ENCODE measurements at regions not wholly inside any gene's neighbourhood (a gene's known extent, or its start where the extent isn't known, plus 50 kb on each side); places are given as distances from the start of the nearest gene placed in this dataset.

GRCh38 chr1:106984801-106985200 lies 71.7 kb upstream of the PRMT6 start:
- H3K9me2 ChIP-seq (ENCODE audit: insufficient read depth, low read length), result no peaks in the 10 kb centered on the region

DNA sequence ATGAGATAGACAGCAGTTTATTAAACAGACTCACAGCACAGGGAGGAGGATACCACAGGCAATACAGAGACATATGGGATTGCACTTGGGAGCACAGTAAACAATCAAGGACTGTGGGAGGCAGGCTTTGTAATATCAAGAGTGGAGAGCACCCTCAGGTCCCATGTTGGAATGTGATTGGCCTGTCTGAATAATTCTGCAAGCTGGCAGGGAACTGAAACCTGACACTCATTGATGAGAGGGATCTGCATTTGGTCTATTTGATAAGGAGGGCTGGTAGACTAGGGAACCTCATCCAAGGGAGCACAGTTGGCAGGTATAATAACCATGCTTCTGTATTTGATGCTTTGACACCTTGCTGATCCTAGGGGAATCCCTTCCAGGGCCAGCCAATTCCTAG lies 69.9 kb upstream of the PRMT6 start:
- Histone ChIP-seq H2AFZ (ENCODE audit: low read length) (no peak overlapping the region), H3K27ac (ENCODE audit: low read depth, low read length, poor library complexity, severe bottlenecking) (no peak overlapping the region), H3K4me2 (ENCODE audit: low read length) (no peak overlapping the region), H3K9me3 (ENCODE audit: low read length) (no peaks in the 10 kb centered on the region), H4K20me1 (ENCODE audit: insufficient read depth, low read length) (no peaks in the 10 kb centered on the region), H3K4me1 (ENCODE audit: insufficient read depth, low read length, poor library complexity, severe bottlenecking) (no peaks in the 10 kb centered on the region), H3K9me2 (ENCODE audit: insufficient read depth, low read length) (no peaks in the 10 kb centered on the region), H3K36me3 (ENCODE audit: insufficient read depth, low read length) (no peaks in the 10 kb centered on the region), H3K79me2 (ENCODE audit: insufficient read depth, low read depth, low read length) (no peaks in the 10 kb centered on the region), H3K4me3 (ENCODE audit: low read depth, low read length, poor library complexity, severe bottlenecking) (no peak overlapping the region)
- CTCF ChIA-PET (ENCODE audit: unreplicated experiment), result no interaction called here
- no TSS peak for BruUV-seq (replicated peaks)
- TF ChIP-seq, protein P1, sequence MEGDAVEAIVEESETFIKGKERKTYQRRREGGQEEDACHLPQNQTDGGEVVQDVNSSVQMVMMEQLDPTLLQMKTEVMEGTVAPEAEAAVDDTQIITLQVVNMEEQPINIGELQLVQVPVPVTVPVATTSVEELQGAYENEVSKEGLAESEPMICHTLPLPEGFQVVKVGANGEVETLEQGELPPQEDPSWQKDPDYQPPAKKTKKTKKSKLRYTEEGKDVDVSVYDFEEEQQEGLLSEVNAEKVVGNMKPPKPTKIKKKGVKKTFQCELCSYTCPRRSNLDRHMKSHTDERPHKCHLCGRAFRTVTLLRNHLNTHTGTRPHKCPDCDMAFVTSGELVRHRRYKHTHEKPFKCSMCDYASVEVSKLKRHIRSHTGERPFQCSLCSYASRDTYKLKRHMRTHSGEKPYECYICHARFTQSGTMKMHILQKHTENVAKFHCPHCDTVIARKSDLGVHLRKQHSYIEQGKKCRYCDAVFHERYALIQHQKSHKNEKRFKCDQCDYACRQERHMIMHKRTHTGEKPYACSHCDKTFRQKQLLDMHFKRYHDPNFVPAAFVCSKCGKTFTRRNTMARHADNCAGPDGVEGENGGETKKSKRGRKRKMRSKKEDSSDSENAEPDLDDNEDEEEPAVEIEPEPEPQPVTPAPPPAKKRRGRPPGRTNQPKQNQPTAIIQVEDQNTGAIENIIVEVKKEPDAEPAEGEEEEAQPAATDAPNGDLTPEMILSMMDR (conservative IDR thresholded peaks at IDR 0.05; ENCODE audit: low read length), result no peak
- POLR2A ChIA-PET, result no interaction called here
- intact Hi-C loops (cut with micrococcal nuclease; ENCODE audit: unreplicated experiment), result no loop called here
- DNase-seq (ENCODE audit: low spot score), result no peak

More at GRCh38 chr1:106984801-106985200, 71.7 kb upstream of the PRMT6 start:
- no peaks in the 10 kb centered on the region for H4K20me1 ChIP-seq (ENCODE audit: insufficient read depth, low read length)
- no peaks in the 10 kb centered on the region for H3K36me3 ChIP-seq (ENCODE audit: insufficient read depth, low read length)
- ChIA-PET POLR2A (interaction anchor here (0.7 to 1.0 kb wide), 3 partner anchors 10 to 190 kb away, joined by 3 to 5 read pairs (median 3); no protein-coding TSS in a partner anchor), CTCF (ENCODE audit: unreplicated experiment) (no interaction called here)
- no peak overlapping the region for H3K4me2 ChIP-seq (ENCODE audit: low read length)
- no peak for TF ChIP-seq EZH2phosphoT487 (IDR thresholded peaks at IDR 0.05; ENCODE audit: borderline replicate concordance, low read depth, low read length)
- TF ChIP-seq, protein P1 (conservative IDR thresholded peaks at IDR 0.05; ENCODE audit: low read length), result no peak
- no TSS peak for BruUV-seq (replicated peaks)
- H3K4me1 ChIP-seq (ENCODE audit: insufficient read depth, low read length, poor library complexity, severe bottlenecking), result no peaks in the 10 kb centered on the region
- intact Hi-C loops (cut with micrococcal nuclease; ENCODE audit: unreplicated experiment), result no loop called here
- no peak overlapping the region for H2AFZ ChIP-seq (ENCODE audit: low read length)
- no peaks in the 10 kb centered on the region for H3K79me2 ChIP-seq (ENCODE audit: insufficient read depth, low read depth, low read length)
- H3K27ac ChIP-seq (ENCODE audit: low read depth, low read length, poor library complexity, severe bottlenecking), result no peak overlapping the region
- H3K9me3 ChIP-seq (ENCODE audit: low read length), result no peaks in the 10 kb centered on the region
- DNase-seq (ENCODE audit: low spot score), result no peak
- no peak overlapping the region for H3K4me3 ChIP-seq (ENCODE audit: low read depth, low read length, poor library complexity, severe bottlenecking)

- H2AFZ ChIP-seq (ENCODE audit: low read length), result no peak overlapping the region
- POLR2A ChIA-PET, result no interaction called here
- H3K27ac ChIP-seq (ENCODE audit: low read depth, low read length, poor library complexity, severe bottlenecking), result no peak overlapping the region
- H3K9me3 ChIP-seq (ENCODE audit: low read length), result peaks cover 5% of the 10 kb centered on the region; the same call in 1 of the 2 replicates
- no peaks in the 10 kb centered on the region for H4K20me1 ChIP-seq (ENCODE audit: insufficient read depth, low read length)
- peaks cover 5% of the 10 kb centered on the region for H3K4me1 ChIP-seq (ENCODE audit: insufficient read depth, low read length, poor library complexity, severe bottlenecking)
- intact Hi-C loops (cut with micrococcal nuclease; ENCODE audit: unreplicated experiment), result no loop called here
- TF ChIP-seq EZH2phosphoT487 (IDR thresholded peaks at IDR 0.05; ENCODE audit: borderline replicate concordance, low read depth, low read length), result no peak
- TF ChIP-seq, protein P1 (conservative IDR thresholded peaks at IDR 0.05; ENCODE audit: low read length), result no peak
- no peaks in the 10 kb centered on the region for H3K9me2 ChIP-seq (ENCODE audit: insufficient read depth, low read length)
- H3K4me2 ChIP-seq (ENCODE audit: low read length), result no peak overlapping the region
- no TSS peak for BruUV-seq (replicated peaks)
- DNase-seq (ENCODE audit: low spot score), result peak; percentile 62
- H3K36me3 ChIP-seq (ENCODE audit: insufficient read depth, low read length), result no peaks in the 10 kb centered on the region
- CTCF ChIA-PET (ENCODE audit: unreplicated experiment), result no interaction called here
- H3K4me3 ChIP-seq (ENCODE audit: low read depth, low read length, poor library complexity, severe bottlenecking), result no peak overlapping the region
- no peaks in the 10 kb centered on the region for H3K79me2 ChIP-seq (ENCODE audit: insufficient read depth, low read depth, low read length)
These were observed 60.5 kb upstream of the PRMT6 start for GRCh38 chr1:106995970-106996369.

Measured in OCI-LY7 (cell line).